GM23338 (cell line): ENCODE measurements at regions not wholly inside any gene's neighbourhood (a gene's known extent, or its start where the extent isn't known, plus 50 kb on each side); places are given as distances from the start of the nearest gene placed in this dataset.

Experiments used
- EZH2phosphoT487 ChIP-seq: fragments of 200-600 bp; sonication (generic); IDR thresholded peaks from one replicate; pipeline ENCODE4 v1.8.1; 2018; ENCODE audit warnings: antibody characterized with exemption; ENCODE audit not compliant: unreplicated experiment
- POLR2AphosphoS5 ChIP-seq: IDR thresholded peaks from 2 replicates; pipeline ENCODE4 v1.6.1; 2016; ENCODE audit warnings: antibody characterized with exemption, low read depth
- TF ChIP-seq, protein P1 (sequence below), 2 experiments: fragments of 200-600 bp in 1 of 2; sonication (generic) in 1 of 2; conservative IDR thresholded peaks; 2 replicates each; pipeline versions ENCODE4 v1.5.1 to v1.6.1; 2016 to 2017; ENCODE audit warnings: antibody characterized with exemption in 2 of 2, low read depth in 2 of 2, mild to moderate bottlenecking in 2 of 2, moderate library complexity in 1 of 2

DNA sequence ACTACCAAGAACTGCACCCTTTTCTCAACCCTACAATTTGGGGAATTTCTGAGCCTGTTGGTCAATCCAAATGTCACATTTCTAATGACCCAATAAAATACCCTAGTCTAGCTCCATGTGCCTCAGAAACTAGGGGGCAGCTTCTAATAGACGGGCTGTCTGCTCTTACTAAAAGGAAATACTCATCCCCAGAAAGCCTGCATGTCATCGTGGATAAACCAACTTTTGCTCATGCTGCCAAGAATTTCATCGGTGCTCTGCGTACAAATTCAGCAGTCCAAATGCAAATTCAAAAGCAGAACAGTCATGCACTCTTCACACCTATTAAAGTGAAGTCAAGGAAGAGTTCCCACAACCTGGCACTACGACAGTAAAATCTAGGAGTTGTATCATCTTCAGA is 377.3 kb downstream of the LNPK start:
- TF ChIP-seq, protein P1, sequence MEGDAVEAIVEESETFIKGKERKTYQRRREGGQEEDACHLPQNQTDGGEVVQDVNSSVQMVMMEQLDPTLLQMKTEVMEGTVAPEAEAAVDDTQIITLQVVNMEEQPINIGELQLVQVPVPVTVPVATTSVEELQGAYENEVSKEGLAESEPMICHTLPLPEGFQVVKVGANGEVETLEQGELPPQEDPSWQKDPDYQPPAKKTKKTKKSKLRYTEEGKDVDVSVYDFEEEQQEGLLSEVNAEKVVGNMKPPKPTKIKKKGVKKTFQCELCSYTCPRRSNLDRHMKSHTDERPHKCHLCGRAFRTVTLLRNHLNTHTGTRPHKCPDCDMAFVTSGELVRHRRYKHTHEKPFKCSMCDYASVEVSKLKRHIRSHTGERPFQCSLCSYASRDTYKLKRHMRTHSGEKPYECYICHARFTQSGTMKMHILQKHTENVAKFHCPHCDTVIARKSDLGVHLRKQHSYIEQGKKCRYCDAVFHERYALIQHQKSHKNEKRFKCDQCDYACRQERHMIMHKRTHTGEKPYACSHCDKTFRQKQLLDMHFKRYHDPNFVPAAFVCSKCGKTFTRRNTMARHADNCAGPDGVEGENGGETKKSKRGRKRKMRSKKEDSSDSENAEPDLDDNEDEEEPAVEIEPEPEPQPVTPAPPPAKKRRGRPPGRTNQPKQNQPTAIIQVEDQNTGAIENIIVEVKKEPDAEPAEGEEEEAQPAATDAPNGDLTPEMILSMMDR (conservative IDR thresholded peaks at IDR 0.05; ENCODE audit: low read depth in 2 of 2) = no peak
- TF ChIP-seq EZH2phosphoT487 (no peak), POLR2AphosphoS5 (no peak)
